H9 (cell line): ENCODE measurements at regions not wholly inside any gene's neighbourhood (a gene's known extent, or its start where the extent isn't known, plus 50 kb on each side); places are given as distances from the start of the nearest gene placed in this dataset.
"Not testable (repeated sequence)": the region's sequence is repeated elsewhere in the genome, so short reads cannot be mapped to it uniquely, and the experiment has no call there.

Source experiments
- DNase-seq: peaks from one replicate; pipeline ENCODE4 v3.0.0-alpha.2; 2017
- H2AFZ ChIP-seq: one replicate; pipeline ENCODE4 v1.6.1; 2013; ENCODE audit warnings: mild to moderate bottlenecking, low read length, control low read depth, moderate library complexity
- H2AK5ac ChIP-seq: 2 replicates; pipeline ENCODE4 v1.6.1; 2013; ENCODE audit warnings: low read length, control low read depth, mixed read lengths; ENCODE audit not compliant: insufficient read length
- H2BK120ac ChIP-seq: one replicate; pipeline ENCODE4 v1.6.1; 2013; ENCODE audit warnings: low read depth, mild to moderate bottlenecking, low read length, control low read depth, inconsistent platforms; ENCODE audit not compliant: poor library complexity, severe bottlenecking
- H2BK12ac ChIP-seq: 2 replicates; pipeline ENCODE4 v1.6.1; 2013; ENCODE audit warnings: low read length, control low read depth, mixed read lengths, low read depth; ENCODE audit not compliant: insufficient read length
- H2BK15ac ChIP-seq: 2 replicates; pipeline ENCODE4 v1.6.1; 2013; ENCODE audit warnings: low read depth, low read length, control low read depth
- H2BK20ac ChIP-seq: one replicate; pipeline ENCODE4 v1.6.1; 2013; ENCODE audit warnings: low read depth, mild to moderate bottlenecking, low read length, control low read depth, inconsistent platforms; ENCODE audit not compliant: poor library complexity, severe bottlenecking
- H2BK5ac ChIP-seq: 2 replicates; pipeline ENCODE4 v1.6.1; 2013; ENCODE audit warnings: low read length, control low read depth, mixed read lengths; ENCODE audit not compliant: insufficient read length
- H3K14ac ChIP-seq: 2 replicates; pipeline ENCODE4 v1.6.1; 2013; ENCODE audit warnings: low read length, control low read depth; ENCODE audit not compliant: insufficient read depth
- H3K18ac ChIP-seq: 2 replicates; pipeline ENCODE4 v1.6.1; 2013; ENCODE audit warnings: low read depth, mild to moderate bottlenecking, mixed read lengths, low read length, control low read depth; ENCODE audit not compliant: insufficient read length
- H3K23ac ChIP-seq: 2 replicates; pipeline ENCODE4 v1.6.1; 2013; ENCODE audit warnings: low read length, control low read depth, mixed read lengths, low read depth; ENCODE audit not compliant: insufficient read length
- H3K23me2 ChIP-seq: 2 replicates; pipeline ENCODE4 v1.6.1; 2013; ENCODE audit warnings: low read depth, mild to moderate bottlenecking, mixed read lengths, low read length, control low read depth; ENCODE audit not compliant: insufficient read length, poor library complexity, severe bottlenecking
- H3K27ac ChIP-seq: 2 replicates; pipeline ENCODE4 v1.5.1; 2013; ENCODE audit warnings: low read length, control low read depth, mixed read lengths, low read depth; ENCODE audit not compliant: insufficient read length
- H3K27me3 ChIP-seq: 2 replicates; pipeline ENCODE4 v1.6.1; 2013; ENCODE audit warnings: low read length, control low read depth, inconsistent platforms; ENCODE audit not compliant: insufficient read depth
- H3K4ac ChIP-seq: 2 replicates; pipeline ENCODE4 v1.6.1; 2013; ENCODE audit warnings: low read depth, mild to moderate bottlenecking, control low read depth, inconsistent platforms, low read length, moderate library complexity
- H3K4me1 ChIP-seq: 2 replicates; pipeline ENCODE4 v1.6.1; 2013; ENCODE audit warnings: low read length, control low read depth, inconsistent platforms; ENCODE audit not compliant: insufficient read depth
- H3K4me2 ChIP-seq: 2 replicates; pipeline ENCODE4 v1.6.1; 2013; ENCODE audit warnings: low read length, control low read depth, mixed read lengths; ENCODE audit not compliant: insufficient read length, insufficient read depth
- H3K56ac ChIP-seq: 2 replicates; pipeline ENCODE4 v1.6.1; 2013; ENCODE audit warnings: low read depth, mild to moderate bottlenecking, mixed read lengths, low read length, control low read depth; ENCODE audit not compliant: insufficient read length
- H3K79me1 ChIP-seq: 2 replicates; pipeline ENCODE4 v1.6.1; 2013; ENCODE audit warnings: low read depth, mild to moderate bottlenecking, moderate library complexity, low read length, control low read depth, inconsistent platforms; ENCODE audit not compliant: insufficient read depth, poor library complexity, severe bottlenecking
- H3K79me2 ChIP-seq: 2 replicates; pipeline ENCODE4 v1.6.1; 2013; ENCODE audit warnings: low read length, control low read depth, inconsistent platforms; ENCODE audit not compliant: insufficient read depth
- H3K9ac ChIP-seq: 2 replicates; pipeline ENCODE4 v1.6.1; 2013; ENCODE audit warnings: low read length, control low read depth, mixed read lengths; ENCODE audit not compliant: insufficient read length; ENCODE audit errors: extremely low read depth
- H3K9me3 ChIP-seq: one replicate; pipeline ENCODE4 v1.6.1; 2013; ENCODE audit warnings: low read depth, low read length, inconsistent platforms; ENCODE audit not compliant: control insufficient read depth
- H3T11ph ChIP-seq: one replicate; pipeline ENCODE4 v1.6.1; 2013; ENCODE audit warnings: mild to moderate bottlenecking, low read length, control low read depth, inconsistent platforms
- H4K20me1 ChIP-seq: one replicate; pipeline ENCODE4 v1.6.1; 2013; ENCODE audit not compliant: control insufficient read depth, insufficient read length, insufficient read depth
- H4K5ac ChIP-seq: 2 replicates; pipeline ENCODE4 v1.6.1; 2013; ENCODE audit warnings: low read depth, mild to moderate bottlenecking, mixed read lengths, low read length, control low read depth; ENCODE audit not compliant: insufficient read length
- H4K8ac ChIP-seq: replicated peaks from 2 replicates; pipeline ENCODE4 v1.6.1; 2013; ENCODE audit warnings: low read length, control low read depth, mixed read lengths, low read depth; ENCODE audit not compliant: insufficient read length
- H4K91ac ChIP-seq: 2 replicates; pipeline ENCODE4 v1.6.1; 2013; ENCODE audit warnings: low read depth, mild to moderate bottlenecking, moderate library complexity, mixed read lengths, low read length, control low read depth; ENCODE audit not compliant: insufficient read length
- H3K27ac Mint-ChIP-seq, 3 experiments: 2 replicates in 2 of 3; 3 replicates in 1 of 3; pipeline ENCODE4 v1.8.0; 2020 to 2021; ENCODE audit warnings: mixed read lengths in 3 of 3, mild to moderate bottlenecking in 1 of 3, moderate library complexity in 1 of 3
- H3K27me3 Mint-ChIP-seq: 2 replicates; pipeline ENCODE4 v1.8.0; 2021; ENCODE audit warnings: low read depth, mild to moderate bottlenecking, moderate library complexity, mixed read lengths
- H3K36me3 Mint-ChIP-seq, 3 experiments: 2 replicates in 2 of 3; 3 replicates in 1 of 3; pipeline ENCODE4 v1.8.0; 2020 to 2021; ENCODE audit warnings: low read depth in 3 of 3, mixed read lengths in 3 of 3; ENCODE audit not compliant: insufficient read depth in 1 of 3
- H3K4me1 Mint-ChIP-seq, 2 experiments: 2 replicates each; pipeline ENCODE4 v1.8.0; 2020; ENCODE audit warnings: mixed read lengths in 2 of 2
- H3K4me3 Mint-ChIP-seq, 2 experiments: 2 replicates in 1 of 2; 3 replicates in 1 of 2; pipeline ENCODE4 v1.8.0; 2020 to 2021; ENCODE audit warnings: mild to moderate bottlenecking in 2 of 2, mixed read lengths in 2 of 2, moderate library complexity in 1 of 2
- H3K9me3 Mint-ChIP-seq, 2 experiments: 2 replicates in 1 of 2; 3 replicates in 1 of 2; pipeline ENCODE4 v1.8.0; 2020; ENCODE audit warnings: mild to moderate bottlenecking in 2 of 2, mixed read lengths in 2 of 2, moderate library complexity in 1 of 2
- WGBS: extraction: QIAGEN DNeasy Blood & Tissue Kit; methylation state at CpG from one replicate; pipeline ENCODE4 v1.1.7; 2013; ENCODE audit warnings: missing lambda C conversion rate, low lambda C conversion rate, mixed read lengths; ENCODE audit not compliant: insufficient read length; ENCODE audit errors: extremely low coverage; 5-methylcytosine and 5-hydroxymethylcytosine counted together
- TF ChIP-seq, protein P1 (sequence below): fragments of 200-600 bp; sonication (generic); conservative IDR thresholded peaks from 3 replicates; pipeline ENCODE4 v1.8.0; 2021; ENCODE audit warnings: antibody characterized with exemption, mild to moderate bottlenecking

- Histone ChIP-seq H3K4me2 (no peak overlapping the region), H4K5ac (no peak overlapping the region), H3K27ac (no peak overlapping the region), H2AK5ac (no peak overlapping the region), H3K27me3 (no peaks in the 10 kb centered on the region), H4K8ac (no peak overlapping the region), H3K23me2 (no peaks in the 10 kb centered on the region), H2BK120ac (no peak overlapping the region), H2BK15ac (no peak overlapping the region), H2BK12ac (no peak overlapping the region), H3K79me2 (no peaks in the 10 kb centered on the region), H2BK20ac (no peak overlapping the region), H3K79me1 (no peaks in the 10 kb centered on the region), H4K91ac (no peak overlapping the region), H3K14ac (no peak overlapping the region), H3K4me1 (no peaks in the 10 kb centered on the region), H3K23ac (no peak overlapping the region), H2AFZ (no peak overlapping the region), H3K9ac (no peak overlapping the region), H3K18ac (no peak overlapping the region), H3K9me3 (no peaks in the 10 kb centered on the region), H3T11ph (no peak overlapping the region), H2BK5ac (no peak overlapping the region), H3K56ac (no peak overlapping the region), H3K4ac (no peak overlapping the region), H4K20me1 (no peaks in the 10 kb centered on the region)
- Mint-ChIP-seq H3K4me1 (peaks cover 4 to 5% of the 10 kb centered on the region in 2 experiments; a peak in 2 of 4 replicates), H3K27ac (no peak overlapping the region), H3K9me3 (peaks cover 0 to 2% of the 10 kb centered on the region in 2 experiments; a peak in 2 of 5 replicates), H3K27me3 (no peaks in the 10 kb centered on the region), H3K4me3 (no peak overlapping the region), H3K36me3 (no peaks in the 10 kb centered on the region; a peak in 1 of 7 replicates)
- TF ChIP-seq, protein P1, sequence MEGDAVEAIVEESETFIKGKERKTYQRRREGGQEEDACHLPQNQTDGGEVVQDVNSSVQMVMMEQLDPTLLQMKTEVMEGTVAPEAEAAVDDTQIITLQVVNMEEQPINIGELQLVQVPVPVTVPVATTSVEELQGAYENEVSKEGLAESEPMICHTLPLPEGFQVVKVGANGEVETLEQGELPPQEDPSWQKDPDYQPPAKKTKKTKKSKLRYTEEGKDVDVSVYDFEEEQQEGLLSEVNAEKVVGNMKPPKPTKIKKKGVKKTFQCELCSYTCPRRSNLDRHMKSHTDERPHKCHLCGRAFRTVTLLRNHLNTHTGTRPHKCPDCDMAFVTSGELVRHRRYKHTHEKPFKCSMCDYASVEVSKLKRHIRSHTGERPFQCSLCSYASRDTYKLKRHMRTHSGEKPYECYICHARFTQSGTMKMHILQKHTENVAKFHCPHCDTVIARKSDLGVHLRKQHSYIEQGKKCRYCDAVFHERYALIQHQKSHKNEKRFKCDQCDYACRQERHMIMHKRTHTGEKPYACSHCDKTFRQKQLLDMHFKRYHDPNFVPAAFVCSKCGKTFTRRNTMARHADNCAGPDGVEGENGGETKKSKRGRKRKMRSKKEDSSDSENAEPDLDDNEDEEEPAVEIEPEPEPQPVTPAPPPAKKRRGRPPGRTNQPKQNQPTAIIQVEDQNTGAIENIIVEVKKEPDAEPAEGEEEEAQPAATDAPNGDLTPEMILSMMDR: no peak
- DNase-seq: no peak
- no CpG with 5 or more reads among the region's 8 CpGs for WGBS
These were observed 1191.9 kb upstream of the SLC39A10 start for GRCh38 chr2:194464964-194465638.

DNA sequence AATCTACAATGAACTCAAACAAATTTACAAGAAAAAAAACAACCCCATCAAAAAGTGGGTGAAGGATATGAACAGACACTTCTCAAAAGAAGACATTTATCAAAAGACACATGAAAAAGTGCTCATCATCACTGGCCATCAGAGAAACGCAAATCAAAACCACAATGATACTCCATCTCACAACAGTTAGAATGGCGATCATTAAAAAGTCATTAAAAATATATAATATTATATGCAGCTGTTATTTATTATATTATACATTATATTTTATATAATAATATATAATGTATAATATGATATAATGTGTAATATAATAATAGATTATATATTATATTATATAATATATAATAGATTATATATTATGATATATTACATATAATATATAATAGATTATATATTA lies 1194.1 kb upstream of the SLC39A10 start:
- H3K4me1 Mint-ChIP-seq: not testable (repeated sequence)

More for the DNA sequence above, 1194.1 kb upstream of the SLC39A10 start:
- not testable (repeated sequence) for H2AK5ac ChIP-seq, H4K5ac ChIP-seq, H3K79me2 ChIP-seq, DNase-seq, H2BK20ac ChIP-seq, H3T11ph ChIP-seq, H3K56ac ChIP-seq, H2AFZ ChIP-seq, H3K18ac ChIP-seq, H4K20me1 ChIP-seq, H3K27me3 Mint-ChIP-seq, H3K27ac ChIP-seq, H3K4me3 Mint-ChIP-seq, H3K79me1 ChIP-seq, H3K4ac ChIP-seq, H2BK5ac ChIP-seq, H3K27ac Mint-ChIP-seq, H3K9me3 Mint-ChIP-seq, H3K4me1 ChIP-seq, H3K23me2 ChIP-seq, H4K8ac ChIP-seq, H4K91ac ChIP-seq, H3K27me3 ChIP-seq, H3K36me3 Mint-ChIP-seq, H3K23ac ChIP-seq, H3K9ac ChIP-seq, H2BK120ac ChIP-seq, H3K9me3 ChIP-seq, H3K4me2 ChIP-seq, H2BK12ac ChIP-seq, H2BK15ac ChIP-seq, H3K14ac ChIP-seq
- no CpG with 5 or more reads among the region's 2 CpGs for WGBS
